NCI-H345 treated with DMSO at 0.1 percent for 48 hours (cell line): ENCODE measurements at regions not wholly inside any gene's neighbourhood (a gene's known extent, or its start where the extent isn't known, plus 50 kb on each side); places are given as distances from the start of the nearest gene placed in this dataset.
A peak's percentile ranks its signal among the peaks of the same experiment; 100 is the strongest.

Experiments
- DNase-seq: peaks from one replicate; lab custom pipeline; 2025; ENCODE audit not compliant: unreplicated experiment; lab: John Stamatoyannopoulos, UW

GRCh38 chr6:168213121-168213524 is 106.5 kb downstream of the DACT2 start:
- DNase-seq, result no peak

- no peak for DNase-seq
Observed at GRCh38 chr6:168212362-168212761, 107.2 kb downstream of the DACT2 start.

- no peak for DNase-seq
Observed at GRCh38 chr6:168211681-168212080, 107.9 kb downstream of the DACT2 start.

GRCh38 chr6:168210239-168211105 is 109.1 kb downstream of the DACT2 start:
- DNase-seq, result no peak

- no peak for DNase-seq
Observed at GRCh38 chr6:168209420-168209819, 110.2 kb downstream of the DACT2 start.

- no peak for DNase-seq
Observed at GRCh38 chr6:168208854-168209253, 110.7 kb downstream of the DACT2 start.

GRCh38 chr6:168208402-168208801 is 111.2 kb downstream of the DACT2 start:
- DNase-seq, result no peak

GRCh38 chr6:168207421-168208175 is 112.0 kb downstream of the DACT2 start:
- DNase-seq, result no peak

- no peak for DNase-seq
Observed at GRCh38 chr6:168206661-168207274, 112.8 kb downstream of the DACT2 start.

- no peak for DNase-seq
Observed at GRCh38 chr6:168206186-168206585, 113.4 kb downstream of the DACT2 start.

GRCh38 chr6:168201799-168202198 is 117.8 kb downstream of the DACT2 start:
- no peak for DNase-seq

- DNase-seq, result no peak
Observed at GRCh38 chr6:168201383-168201782, 118.2 kb downstream of the DACT2 start.

- DNase-seq, result no peak
Observed at GRCh38 chr6:168200571-168201134, 118.9 kb downstream of the DACT2 start.

GRCh38 chr6:168198302-168199180 is 119.5 kb upstream of the FRMD1 start:
- no peak for DNase-seq

GRCh38 chr6:168197636-168198301 is 118.8 kb upstream of the FRMD1 start:
- DNase-seq, result no peak

- no peak for DNase-seq
Observed at GRCh38 chr6:168196881-168197635, 118.0 kb upstream of the FRMD1 start.

GRCh38 chr6:168196385-168196860 is 117.4 kb upstream of the FRMD1 start:
- peak; percentile 98 for DNase-seq

- DNase-seq, result no peak
Observed at GRCh38 chr6:168195712-168196111, 116.7 kb upstream of the FRMD1 start.
